ENCODE measurements at regions not wholly inside any gene's neighbourhood (a gene's known extent, or its start where the extent isn't known, plus 50 kb on each side); places are given as distances from the start of the nearest gene placed in this dataset.
"Not testable (repeated sequence)": the region's sequence is repeated elsewhere in the genome, so short reads cannot be mapped to it uniquely, and the experiment has no call there.

GRCh38 chr21:16211339-16212303 lies 481.8 kb downstream of the USP25 start:
- DNase-seq (ENCODE audit: low read depth in 4 of 4, low spot score in 2 of 4): no peak

GRCh38 chr21:16213518-16213917 lies 483.7 kb downstream of the USP25 start:
- DNase-seq (ENCODE audit: low read depth in 4 of 4, low spot score in 2 of 4): no peak

- no peak for DNase-seq (ENCODE audit: low read depth in 4 of 4, low spot score in 2 of 4)
Measured at GRCh38 chr21:16215193-16215592, 485.4 kb downstream of the USP25 start.

- DNase-seq (ENCODE audit: low read depth in 4 of 4, low spot score in 2 of 4): no peak
Measured at GRCh38 chr21:16215663-16216183, 485.9 kb downstream of the USP25 start.

- DNase-seq (ENCODE audit: low read depth in 4 of 4, low spot score in 2 of 4): no peak
Measured at GRCh38 chr21:16216288-16216962, 486.6 kb downstream of the USP25 start.

GRCh38 chr21:16218682-16219343 lies 489.0 kb downstream of the USP25 start:
- DNase-seq (ENCODE audit: low read depth in 4 of 4, low spot score in 2 of 4): no peak

- DNase-seq (ENCODE audit: low read depth in 4 of 4, low spot score in 2 of 4): not testable (repeated sequence)
Measured at GRCh38 chr21:16224756-16225155, 495.0 kb downstream of the USP25 start.

GRCh38 chr21:16239659-16240265 lies 510.0 kb downstream of the USP25 start:
- DNase-seq (ENCODE audit: low read depth in 4 of 4, low spot score in 2 of 4): no peak

- DNase-seq (ENCODE audit: low read depth in 4 of 4, low spot score in 2 of 4): no peak
Measured at GRCh38 chr21:16241016-16241415, 511.2 kb downstream of the USP25 start.

GRCh38 chr21:16241479-16241963 lies 511.7 kb downstream of the USP25 start:
- DNase-seq (ENCODE audit: low read depth in 4 of 4, low spot score in 2 of 4): no peak

- peak in 1 of 4 donors; percentile 17 for DNase-seq (ENCODE audit: low read depth in 4 of 4, low spot score in 2 of 4)
Measured at GRCh38 chr21:16243396-16243795, 513.6 kb downstream of the USP25 start.

GRCh38 chr21:16248705-16249104 lies 518.9 kb downstream of the USP25 start:
- DNase-seq (ENCODE audit: low read depth in 4 of 4, low spot score in 2 of 4): no peak

GRCh38 chr21:16250273-16250672 lies 520.5 kb downstream of the USP25 start:
- no peak for DNase-seq (ENCODE audit: low read depth in 4 of 4, low spot score in 2 of 4)

- no peak for DNase-seq (ENCODE audit: low read depth in 4 of 4, low spot score in 2 of 4)
Measured at GRCh38 chr21:16258844-16259611, 529.2 kb downstream of the USP25 start.

- DNase-seq (ENCODE audit: low read depth in 4 of 4, low spot score in 2 of 4): no peak
Measured at GRCh38 chr21:16262091-16262490, 532.3 kb downstream of the USP25 start.

- DNase-seq (ENCODE audit: low read depth in 4 of 4, low spot score in 2 of 4): no peak
Measured at GRCh38 chr21:16264319-16264718, 534.5 kb downstream of the USP25 start.

- no peak for DNase-seq (ENCODE audit: low read depth in 4 of 4, low spot score in 2 of 4)
Measured at GRCh38 chr21:16269476-16269875, 539.7 kb downstream of the USP25 start.

- peak in 3 of 4 donors; percentile 22 to 69 (median 27) for DNase-seq (ENCODE audit: low read depth in 4 of 4, low spot score in 2 of 4)
Measured at GRCh38 chr21:16279731-16280581, 550.2 kb downstream of the USP25 start.

- peak in 2 of 4 donors; percentile 18 to 68 for DNase-seq (ENCODE audit: low read depth in 4 of 4, low spot score in 2 of 4)
Measured at GRCh38 chr21:16280686-16281091, 550.9 kb downstream of the USP25 start.
